ENCODE measurements at regions not wholly inside any gene's neighbourhood (a gene's known extent, or its start where the extent isn't known, plus 50 kb on each side); places are given as distances from the start of the nearest gene placed in this dataset.
"Not testable (repeated sequence)": the region's sequence is repeated elsewhere in the genome, so short reads cannot be mapped to it uniquely, and the experiment has no call there.

DNA sequence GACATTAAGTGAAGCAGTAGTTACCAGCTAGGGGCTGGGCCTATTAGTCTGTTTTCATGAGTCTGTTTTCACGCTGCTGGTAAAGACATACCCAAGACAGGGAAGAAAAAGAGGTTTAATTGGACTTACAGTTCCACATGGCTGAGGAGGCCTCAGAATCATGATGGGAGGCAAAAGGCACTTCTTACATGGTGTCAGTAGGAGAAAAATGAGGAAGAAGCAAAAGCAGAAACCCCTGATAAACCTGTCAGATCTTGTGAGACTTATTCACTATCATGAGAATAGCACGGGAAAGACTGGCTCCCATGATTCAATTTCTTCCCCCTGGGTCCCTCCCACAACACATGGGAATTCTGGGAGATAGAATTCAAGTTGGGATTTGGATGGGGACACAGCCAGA lies 108.0 kb upstream of the LNX1 start:
- not testable (repeated sequence) for TF ChIP-seq EZH2phosphoT487 (IDR thresholded peaks at IDR 0.05; ENCODE audit: borderline replicate concordance, low read depth); MXI1 (IDR thresholded peaks at IDR 0.05; ENCODE audit: low read depth, low read length); GABPA (IDR thresholded peaks at IDR 0.05; ENCODE audit: low read depth); NFIC (IDR thresholded peaks at IDR 0.05; ENCODE audit: borderline replicate concordance); FOXM1 (IDR thresholded peaks at IDR 0.05; ENCODE audit: low read depth); YY1 (IDR thresholded peaks at IDR 0.05; ENCODE audit: low read depth); POLR2AphosphoS5 (IDR thresholded peaks at IDR 0.05; ENCODE audit: low read depth, low read length); RXRA (IDR thresholded peaks at IDR 0.05; ENCODE audit: borderline replicate concordance, low read depth); RAD21 (IDR thresholded peaks at IDR 0.05; ENCODE audit: low read length)
- TF ChIP-seq, protein P1, sequence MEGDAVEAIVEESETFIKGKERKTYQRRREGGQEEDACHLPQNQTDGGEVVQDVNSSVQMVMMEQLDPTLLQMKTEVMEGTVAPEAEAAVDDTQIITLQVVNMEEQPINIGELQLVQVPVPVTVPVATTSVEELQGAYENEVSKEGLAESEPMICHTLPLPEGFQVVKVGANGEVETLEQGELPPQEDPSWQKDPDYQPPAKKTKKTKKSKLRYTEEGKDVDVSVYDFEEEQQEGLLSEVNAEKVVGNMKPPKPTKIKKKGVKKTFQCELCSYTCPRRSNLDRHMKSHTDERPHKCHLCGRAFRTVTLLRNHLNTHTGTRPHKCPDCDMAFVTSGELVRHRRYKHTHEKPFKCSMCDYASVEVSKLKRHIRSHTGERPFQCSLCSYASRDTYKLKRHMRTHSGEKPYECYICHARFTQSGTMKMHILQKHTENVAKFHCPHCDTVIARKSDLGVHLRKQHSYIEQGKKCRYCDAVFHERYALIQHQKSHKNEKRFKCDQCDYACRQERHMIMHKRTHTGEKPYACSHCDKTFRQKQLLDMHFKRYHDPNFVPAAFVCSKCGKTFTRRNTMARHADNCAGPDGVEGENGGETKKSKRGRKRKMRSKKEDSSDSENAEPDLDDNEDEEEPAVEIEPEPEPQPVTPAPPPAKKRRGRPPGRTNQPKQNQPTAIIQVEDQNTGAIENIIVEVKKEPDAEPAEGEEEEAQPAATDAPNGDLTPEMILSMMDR (IDR thresholded peaks at IDR 0.05) = not testable (repeated sequence)
- TF ChIP-seq, protein P2, sequence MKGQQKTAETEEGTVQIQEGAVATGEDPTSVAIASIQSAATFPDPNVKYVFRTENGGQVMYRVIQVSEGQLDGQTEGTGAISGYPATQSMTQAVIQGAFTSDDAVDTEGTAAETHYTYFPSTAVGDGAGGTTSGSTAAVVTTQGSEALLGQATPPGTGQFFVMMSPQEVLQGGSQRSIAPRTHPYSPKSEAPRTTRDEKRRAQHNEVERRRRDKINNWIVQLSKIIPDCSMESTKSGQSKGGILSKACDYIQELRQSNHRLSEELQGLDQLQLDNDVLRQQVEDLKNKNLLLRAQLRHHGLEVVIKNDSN (IDR thresholded peaks at IDR 0.05; ENCODE audit: borderline replicate concordance, low read depth) = not testable (repeated sequence)
